ENCODE measurements at regions not wholly inside any gene's neighbourhood (a gene's known extent, or its start where the extent isn't known, plus 50 kb on each side); places are given as distances from the start of the nearest gene placed in this dataset.

DNA sequence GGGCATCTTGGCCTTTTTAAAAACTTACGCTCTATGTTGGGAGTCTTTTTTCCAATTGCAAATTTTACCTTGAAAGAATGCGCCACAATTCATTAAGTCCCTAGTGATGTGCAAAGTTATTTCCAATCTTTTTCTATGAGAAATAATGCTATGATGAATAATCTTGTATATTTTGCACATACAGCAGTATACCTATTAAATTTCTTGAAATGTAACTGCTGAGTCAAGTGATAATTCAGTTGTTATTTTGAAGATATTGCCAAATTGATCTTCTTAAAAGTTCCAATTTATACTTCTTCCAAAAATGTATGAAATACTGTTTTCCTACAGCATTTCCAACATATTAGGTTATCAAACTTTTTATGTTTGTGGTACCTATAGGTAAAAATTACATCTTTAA lies 92.8 kb upstream of the PPP2R2B start:
- TF ChIP-seq, protein P1, sequence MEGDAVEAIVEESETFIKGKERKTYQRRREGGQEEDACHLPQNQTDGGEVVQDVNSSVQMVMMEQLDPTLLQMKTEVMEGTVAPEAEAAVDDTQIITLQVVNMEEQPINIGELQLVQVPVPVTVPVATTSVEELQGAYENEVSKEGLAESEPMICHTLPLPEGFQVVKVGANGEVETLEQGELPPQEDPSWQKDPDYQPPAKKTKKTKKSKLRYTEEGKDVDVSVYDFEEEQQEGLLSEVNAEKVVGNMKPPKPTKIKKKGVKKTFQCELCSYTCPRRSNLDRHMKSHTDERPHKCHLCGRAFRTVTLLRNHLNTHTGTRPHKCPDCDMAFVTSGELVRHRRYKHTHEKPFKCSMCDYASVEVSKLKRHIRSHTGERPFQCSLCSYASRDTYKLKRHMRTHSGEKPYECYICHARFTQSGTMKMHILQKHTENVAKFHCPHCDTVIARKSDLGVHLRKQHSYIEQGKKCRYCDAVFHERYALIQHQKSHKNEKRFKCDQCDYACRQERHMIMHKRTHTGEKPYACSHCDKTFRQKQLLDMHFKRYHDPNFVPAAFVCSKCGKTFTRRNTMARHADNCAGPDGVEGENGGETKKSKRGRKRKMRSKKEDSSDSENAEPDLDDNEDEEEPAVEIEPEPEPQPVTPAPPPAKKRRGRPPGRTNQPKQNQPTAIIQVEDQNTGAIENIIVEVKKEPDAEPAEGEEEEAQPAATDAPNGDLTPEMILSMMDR (IDR thresholded peaks at IDR 0.05) = no peak
- TF ChIP-seq POLR2A (IDR thresholded peaks at IDR 0.05) = no peak
